ENCODE measurements at regions not wholly inside any gene's neighbourhood (a gene's known extent, or its start where the extent isn't known, plus 50 kb on each side); places are given as distances from the start of the nearest gene placed in this dataset.
"Not testable (repeated sequence)": the region's sequence is repeated elsewhere in the genome, so short reads cannot be mapped to it uniquely, and the experiment has no call there.

DNA sequence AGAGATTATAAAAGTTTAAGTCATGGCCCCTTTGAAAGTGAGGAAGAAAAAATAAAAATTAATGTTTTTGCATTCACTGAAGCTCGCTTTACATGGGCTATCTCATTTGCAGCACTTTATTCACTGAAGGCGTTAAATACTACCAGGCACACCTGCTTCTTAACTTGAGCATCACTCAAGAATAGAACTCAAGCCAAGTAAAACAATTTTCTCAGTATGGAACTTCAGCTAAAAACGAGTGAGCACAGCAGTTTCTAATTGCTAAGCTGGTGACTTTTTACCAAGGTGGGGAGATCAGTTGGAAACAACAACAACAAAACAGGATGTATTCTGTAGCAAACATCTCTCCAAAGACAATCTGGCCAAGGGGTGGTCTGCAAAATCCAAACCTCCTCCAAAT, 405.6 kb downstream of the RAB38 start:
- H3K27me3 ChIP-seq (ENCODE audit: insufficient read depth, low read length): no peaks in the 10 kb centered on the region
- Mint-ChIP-seq H3K9me3 (ENCODE audit: unreplicated experiment) (no peaks in the 10 kb centered on the region), H3K36me3 (ENCODE audit: low read depth, unreplicated experiment) (no peaks in the 10 kb centered on the region), H3K27me3 (ENCODE audit: low read depth, unreplicated experiment) (no peaks in the 10 kb centered on the region), H3K4me3 (ENCODE audit: unreplicated experiment) (no peak overlapping the region), H3K27ac (ENCODE audit: unreplicated experiment) (no peak overlapping the region), H3K4me1 (ENCODE audit: low read depth, unreplicated experiment) (no peaks in the 10 kb centered on the region)
- DNase-seq (ENCODE audit: low read depth) (no peak), FAIRE-seq (no peak)
- H3K27ac ChIP-seq (ENCODE audit: low read depth, low read length): no peak overlapping the region
- no peaks in the 10 kb centered on the region for H4K20me1 ChIP-seq (ENCODE audit: insufficient read depth, low read length)
- H3K4me3 ChIP-seq (ENCODE audit: insufficient read depth, low read depth, low read length): no peak overlapping the region
- H3K9me3 ChIP-seq (ENCODE audit: insufficient read depth, low read depth, low read length): no peaks in the 10 kb centered on the region
- no peak overlapping the region for H3K4me2 ChIP-seq (ENCODE audit: low read length)
- H2AFZ ChIP-seq (ENCODE audit: low read depth, low read length): no peak overlapping the region
- no peaks in the 10 kb centered on the region for H3K79me2 ChIP-seq (ENCODE audit: insufficient read depth, low read length)
- TF ChIP-seq EZH2 (IDR thresholded peaks at IDR 0.05; ENCODE audit: insufficient read depth, low read length): no peak
- TF ChIP-seq, protein P1, sequence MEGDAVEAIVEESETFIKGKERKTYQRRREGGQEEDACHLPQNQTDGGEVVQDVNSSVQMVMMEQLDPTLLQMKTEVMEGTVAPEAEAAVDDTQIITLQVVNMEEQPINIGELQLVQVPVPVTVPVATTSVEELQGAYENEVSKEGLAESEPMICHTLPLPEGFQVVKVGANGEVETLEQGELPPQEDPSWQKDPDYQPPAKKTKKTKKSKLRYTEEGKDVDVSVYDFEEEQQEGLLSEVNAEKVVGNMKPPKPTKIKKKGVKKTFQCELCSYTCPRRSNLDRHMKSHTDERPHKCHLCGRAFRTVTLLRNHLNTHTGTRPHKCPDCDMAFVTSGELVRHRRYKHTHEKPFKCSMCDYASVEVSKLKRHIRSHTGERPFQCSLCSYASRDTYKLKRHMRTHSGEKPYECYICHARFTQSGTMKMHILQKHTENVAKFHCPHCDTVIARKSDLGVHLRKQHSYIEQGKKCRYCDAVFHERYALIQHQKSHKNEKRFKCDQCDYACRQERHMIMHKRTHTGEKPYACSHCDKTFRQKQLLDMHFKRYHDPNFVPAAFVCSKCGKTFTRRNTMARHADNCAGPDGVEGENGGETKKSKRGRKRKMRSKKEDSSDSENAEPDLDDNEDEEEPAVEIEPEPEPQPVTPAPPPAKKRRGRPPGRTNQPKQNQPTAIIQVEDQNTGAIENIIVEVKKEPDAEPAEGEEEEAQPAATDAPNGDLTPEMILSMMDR (IDR thresholded peaks at IDR 0.05; ENCODE audit: insufficient read depth, low read depth, low read length): no peak
- H3K9ac ChIP-seq (ENCODE audit: low read length): no peak overlapping the region
- H3K36me3 ChIP-seq (ENCODE audit: insufficient read depth, low read length): no peaks in the 10 kb centered on the region
- H3K4me1 ChIP-seq (ENCODE audit: insufficient read depth, low read length): no peaks in the 10 kb centered on the region

DNA sequence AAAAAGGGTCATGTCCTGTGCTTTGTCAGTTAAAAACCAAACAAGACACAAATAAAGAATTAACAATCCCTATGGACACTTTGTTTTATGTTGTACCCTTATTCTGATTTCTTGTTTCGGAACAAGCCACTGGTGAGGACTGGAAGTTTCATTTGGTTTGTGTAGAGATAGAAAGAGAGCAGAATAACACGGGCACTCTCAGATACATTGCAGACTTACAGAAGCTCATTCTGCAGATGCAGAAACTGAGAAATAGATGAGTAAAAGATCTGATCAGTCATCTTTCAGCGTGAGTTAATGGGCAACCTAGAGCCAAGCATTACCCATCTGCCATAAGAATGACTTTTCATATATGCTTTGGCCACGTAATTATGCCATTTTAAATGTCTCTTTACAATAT, 407.6 kb downstream of the RAB38 start:
- no peaks in the 10 kb centered on the region for H3K36me3 ChIP-seq (ENCODE audit: insufficient read depth, low read length)
- H3K9me3 ChIP-seq (ENCODE audit: insufficient read depth, low read depth, low read length): no peaks in the 10 kb centered on the region
- no peak overlapping the region for H3K9ac ChIP-seq (ENCODE audit: low read length)
- H2AFZ ChIP-seq (ENCODE audit: low read depth, low read length): no peak overlapping the region
- H3K4me2 ChIP-seq (ENCODE audit: low read length): no peak overlapping the region
- no peaks in the 10 kb centered on the region for H3K4me1 ChIP-seq (ENCODE audit: insufficient read depth, low read length)
- no peaks in the 10 kb centered on the region for H3K36me3 Mint-ChIP-seq (ENCODE audit: low read depth, unreplicated experiment)
- no peak overlapping the region for H3K27ac ChIP-seq (ENCODE audit: low read depth, low read length)
- no peaks in the 10 kb centered on the region for H3K27me3 Mint-ChIP-seq (ENCODE audit: low read depth, unreplicated experiment)
- no peaks in the 10 kb centered on the region for H3K79me2 ChIP-seq (ENCODE audit: insufficient read depth, low read length)
- no peaks in the 10 kb centered on the region for H3K27me3 ChIP-seq (ENCODE audit: insufficient read depth, low read length)
- no peaks in the 10 kb centered on the region for H3K4me1 Mint-ChIP-seq (ENCODE audit: low read depth, unreplicated experiment)
- H3K9me3 Mint-ChIP-seq (ENCODE audit: unreplicated experiment): peaks cover 7% of the 10 kb centered on the region
- no peak for TF ChIP-seq EZH2 (IDR thresholded peaks at IDR 0.05; ENCODE audit: insufficient read depth, low read length)
- TF ChIP-seq, protein P1 (IDR thresholded peaks at IDR 0.05; ENCODE audit: insufficient read depth, low read depth, low read length): no peak
- no peak overlapping the region for H3K4me3 ChIP-seq (ENCODE audit: insufficient read depth, low read depth, low read length)
- H3K4me3 Mint-ChIP-seq (ENCODE audit: unreplicated experiment): no peak overlapping the region
- DNase-seq (ENCODE audit: low read depth) (no peak), FAIRE-seq (no peak)
- H3K27ac Mint-ChIP-seq (ENCODE audit: unreplicated experiment): no peak overlapping the region
- H4K20me1 ChIP-seq (ENCODE audit: insufficient read depth, low read length): no peaks in the 10 kb centered on the region

DNA sequence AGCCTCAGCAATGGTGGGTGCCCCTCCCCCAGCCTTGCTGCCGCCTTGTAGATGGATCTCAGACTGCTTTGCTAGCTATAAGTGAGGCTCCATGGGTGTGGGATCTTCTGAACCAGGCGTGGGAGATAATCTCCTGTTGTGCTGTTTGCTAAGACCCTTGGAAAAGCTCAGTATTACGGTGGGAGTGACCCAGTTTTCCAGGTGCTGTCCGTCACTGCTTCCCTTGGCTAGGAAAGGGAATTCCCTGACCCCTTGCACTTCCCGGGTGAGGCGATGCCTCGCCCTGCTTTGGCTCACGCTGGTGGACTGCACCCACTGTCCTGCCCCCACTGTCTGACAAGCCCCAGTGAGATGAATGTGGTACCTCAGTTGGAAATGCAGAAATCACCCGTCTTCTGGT, 411.2 kb downstream of the RAB38 start:
- H3K4me1 Mint-ChIP-seq (ENCODE audit: low read depth, unreplicated experiment); H2AFZ ChIP-seq (ENCODE audit: low read depth, low read length); H3K27me3 Mint-ChIP-seq (ENCODE audit: low read depth, unreplicated experiment); H3K9ac ChIP-seq (ENCODE audit: low read length); H3K27ac ChIP-seq (ENCODE audit: low read depth, low read length); H3K79me2 ChIP-seq (ENCODE audit: insufficient read depth, low read length); H3K36me3 ChIP-seq (ENCODE audit: insufficient read depth, low read length); DNase-seq (ENCODE audit: low read depth); H3K27ac Mint-ChIP-seq (ENCODE audit: unreplicated experiment); H3K4me1 ChIP-seq (ENCODE audit: insufficient read depth, low read length); H3K27me3 ChIP-seq (ENCODE audit: insufficient read depth, low read length); H3K9me3 ChIP-seq (ENCODE audit: insufficient read depth, low read depth, low read length); H3K4me3 Mint-ChIP-seq (ENCODE audit: unreplicated experiment); H3K4me2 ChIP-seq (ENCODE audit: low read length); H3K4me3 ChIP-seq (ENCODE audit: insufficient read depth, low read depth, low read length); H4K20me1 ChIP-seq (ENCODE audit: insufficient read depth, low read length); FAIRE-seq; H3K36me3 Mint-ChIP-seq (ENCODE audit: low read depth, unreplicated experiment): not testable (repeated sequence)
- peaks cover 10% of the 10 kb centered on the region for H3K9me3 Mint-ChIP-seq (ENCODE audit: unreplicated experiment)
